ENCODE measurements at regions not wholly inside any gene's neighbourhood (a gene's known extent, or its start where the extent isn't known, plus 50 kb on each side); places are given as distances from the start of the nearest gene placed in this dataset.

DNA sequence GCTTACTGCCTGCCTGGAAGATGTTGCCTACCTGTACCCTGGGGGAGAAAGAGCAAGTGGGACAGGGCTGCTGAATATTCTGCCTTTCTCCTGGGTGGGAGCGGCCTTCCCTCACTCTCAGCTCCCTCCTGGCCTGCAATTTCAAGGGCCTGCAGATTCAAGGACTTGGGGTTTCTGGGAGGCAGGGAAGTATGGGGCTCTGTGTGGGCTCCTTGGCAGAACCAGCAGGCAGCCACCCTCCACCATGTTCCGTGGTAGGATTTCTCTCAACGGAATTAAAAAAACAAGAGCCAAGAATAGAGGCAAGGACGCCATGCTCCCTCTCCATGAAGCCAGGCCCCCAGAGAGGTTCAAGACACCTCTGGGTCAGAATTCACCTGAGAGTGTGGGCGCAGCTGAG is 127.7 kb downstream of the NAV1 start:
- TF ChIP-seq, protein P1, sequence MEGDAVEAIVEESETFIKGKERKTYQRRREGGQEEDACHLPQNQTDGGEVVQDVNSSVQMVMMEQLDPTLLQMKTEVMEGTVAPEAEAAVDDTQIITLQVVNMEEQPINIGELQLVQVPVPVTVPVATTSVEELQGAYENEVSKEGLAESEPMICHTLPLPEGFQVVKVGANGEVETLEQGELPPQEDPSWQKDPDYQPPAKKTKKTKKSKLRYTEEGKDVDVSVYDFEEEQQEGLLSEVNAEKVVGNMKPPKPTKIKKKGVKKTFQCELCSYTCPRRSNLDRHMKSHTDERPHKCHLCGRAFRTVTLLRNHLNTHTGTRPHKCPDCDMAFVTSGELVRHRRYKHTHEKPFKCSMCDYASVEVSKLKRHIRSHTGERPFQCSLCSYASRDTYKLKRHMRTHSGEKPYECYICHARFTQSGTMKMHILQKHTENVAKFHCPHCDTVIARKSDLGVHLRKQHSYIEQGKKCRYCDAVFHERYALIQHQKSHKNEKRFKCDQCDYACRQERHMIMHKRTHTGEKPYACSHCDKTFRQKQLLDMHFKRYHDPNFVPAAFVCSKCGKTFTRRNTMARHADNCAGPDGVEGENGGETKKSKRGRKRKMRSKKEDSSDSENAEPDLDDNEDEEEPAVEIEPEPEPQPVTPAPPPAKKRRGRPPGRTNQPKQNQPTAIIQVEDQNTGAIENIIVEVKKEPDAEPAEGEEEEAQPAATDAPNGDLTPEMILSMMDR (IDR thresholded peaks at IDR 0.05; ENCODE audit: insufficient read depth, low read depth, low read length, missing control alignments): no peak
- no peak overlapping the region for H3K4me3 ChIP-seq (ENCODE audit: low read length)
- DNase-seq (ENCODE audit: low read depth): no peak

DNA sequence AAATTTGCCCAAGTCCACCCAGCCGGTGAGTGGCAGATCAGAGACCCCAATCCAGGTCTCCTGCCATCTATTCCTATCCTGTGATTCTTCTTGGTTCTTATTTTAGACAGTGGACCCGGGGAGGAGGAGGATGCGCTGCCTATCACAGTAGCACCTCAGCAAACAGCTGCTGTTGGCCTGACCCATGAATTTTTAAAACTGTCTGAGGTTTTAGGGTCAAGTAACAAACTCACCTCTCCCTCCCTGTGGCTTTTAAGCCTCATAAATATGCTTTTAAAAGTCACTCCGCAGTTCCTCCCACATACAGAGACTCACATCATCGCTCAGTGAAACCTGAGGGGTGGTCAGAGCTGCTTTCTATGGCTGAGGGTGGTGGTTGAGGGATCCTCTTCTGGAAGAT is 128.6 kb downstream of the NAV1 start:
- DNase-seq (ENCODE audit: low read depth): no peak
- no peak overlapping the region for H3K4me3 ChIP-seq (ENCODE audit: low read length)
- TF ChIP-seq, protein P1 (IDR thresholded peaks at IDR 0.05; ENCODE audit: insufficient read depth, low read depth, low read length, missing control alignments): no peak

DNA sequence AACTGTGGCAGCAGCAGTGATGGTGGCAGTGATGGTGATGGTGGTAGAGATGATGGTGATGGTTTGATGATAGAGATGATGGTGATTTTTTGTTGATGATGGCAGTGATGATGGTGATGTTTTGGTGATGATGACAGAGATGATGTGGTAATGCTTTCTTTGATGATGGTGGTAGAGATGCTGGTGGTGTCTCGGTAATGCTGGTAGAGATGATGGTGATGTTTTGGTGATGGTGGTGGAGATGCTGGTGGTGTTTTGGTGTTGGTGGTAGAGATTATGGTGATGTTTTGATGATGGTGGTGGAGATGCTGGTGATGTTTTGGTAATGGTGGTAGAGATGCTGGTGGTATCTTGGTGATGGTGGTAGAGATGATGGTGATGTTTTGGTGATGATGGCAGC is 131.6 kb downstream of the NAV1 start:
- DNase-seq (ENCODE audit: low read depth): no peak
- TF ChIP-seq, protein P1 (IDR thresholded peaks at IDR 0.05; ENCODE audit: insufficient read depth, low read depth, low read length, missing control alignments): no peak

DNA sequence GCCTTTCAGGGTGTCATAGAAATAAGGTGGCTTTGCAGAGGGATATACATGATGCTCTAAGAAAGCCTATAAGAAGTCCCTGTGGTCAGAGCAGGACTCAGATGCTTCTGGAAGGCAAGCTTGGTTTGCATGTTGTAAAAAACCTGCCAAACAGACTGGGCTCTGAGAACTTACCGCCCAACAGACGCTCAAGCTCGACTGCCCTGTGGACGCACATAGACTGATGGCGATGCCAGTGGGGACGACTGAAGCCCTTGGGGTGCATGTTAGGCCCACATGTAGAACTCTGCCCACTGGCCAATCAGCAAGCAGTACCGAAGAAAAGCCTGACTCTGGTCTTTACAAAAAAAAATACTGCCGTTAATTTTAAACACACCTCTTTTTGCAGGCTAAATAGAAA is 133.8 kb downstream of the NAV1 start:
- TF ChIP-seq, protein P1 (IDR thresholded peaks at IDR 0.05; ENCODE audit: insufficient read depth, low read depth, low read length, missing control alignments): no peak
- no peak for DNase-seq (ENCODE audit: low read depth)
- H3K4me3 ChIP-seq (ENCODE audit: low read length): no peak overlapping the region

More for the DNA sequence above, 131.6 kb downstream of the NAV1 start:
- H3K4me3 ChIP-seq (ENCODE audit: low read length): no peak overlapping the region

DNA sequence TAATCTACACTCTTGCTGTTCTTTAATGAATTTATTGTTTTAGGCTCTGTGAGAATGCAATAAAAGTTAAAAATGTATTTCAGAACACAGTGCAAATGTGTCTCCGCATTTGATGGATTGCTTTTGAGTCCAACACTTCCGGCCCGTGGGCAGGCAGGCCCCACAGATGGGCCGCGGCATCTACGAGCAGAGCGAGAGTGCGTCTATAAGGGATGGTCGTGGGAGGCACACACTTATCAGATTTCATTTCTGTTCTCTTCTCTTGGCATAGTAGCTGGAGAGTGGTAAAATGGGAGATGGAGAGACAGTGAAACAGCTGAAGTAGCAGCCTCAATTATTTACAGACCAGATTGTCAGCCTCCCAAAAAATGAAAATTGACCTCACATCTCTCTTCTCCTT is 134.2 kb downstream of the NAV1 start:
- TF ChIP-seq, protein P1 (IDR thresholded peaks at IDR 0.05; ENCODE audit: insufficient read depth, low read depth, low read length, missing control alignments): no peak
- DNase-seq (ENCODE audit: low read depth): no peak
- H3K4me3 ChIP-seq (ENCODE audit: low read length): no peak overlapping the region

DNA sequence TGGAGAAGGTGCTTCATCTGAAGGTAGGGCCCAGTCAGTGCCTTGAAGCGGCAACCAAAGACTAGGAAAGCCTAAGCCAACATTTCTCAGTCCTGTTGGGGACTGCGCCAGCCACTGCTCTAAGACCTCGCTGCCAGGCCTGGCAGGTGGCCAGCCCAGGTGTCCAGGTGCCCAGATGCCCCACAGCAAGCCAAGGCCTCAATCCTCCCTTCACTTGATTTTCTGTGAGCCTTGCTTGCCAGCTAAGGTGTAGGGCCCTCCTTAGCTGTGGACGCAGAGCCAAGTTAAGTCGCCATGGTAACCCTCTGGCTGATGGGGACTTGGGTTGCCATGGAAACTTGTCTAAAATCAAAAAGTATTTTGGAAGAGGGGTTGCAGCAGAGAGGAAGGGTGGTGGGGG is 135.0 kb downstream of the NAV1 start:
- H3K4me3 ChIP-seq (ENCODE audit: low read length): no peak overlapping the region
- TF ChIP-seq, protein P1 (IDR thresholded peaks at IDR 0.05; ENCODE audit: insufficient read depth, low read depth, low read length, missing control alignments): no peak
- no peak for DNase-seq (ENCODE audit: low read depth)

DNA sequence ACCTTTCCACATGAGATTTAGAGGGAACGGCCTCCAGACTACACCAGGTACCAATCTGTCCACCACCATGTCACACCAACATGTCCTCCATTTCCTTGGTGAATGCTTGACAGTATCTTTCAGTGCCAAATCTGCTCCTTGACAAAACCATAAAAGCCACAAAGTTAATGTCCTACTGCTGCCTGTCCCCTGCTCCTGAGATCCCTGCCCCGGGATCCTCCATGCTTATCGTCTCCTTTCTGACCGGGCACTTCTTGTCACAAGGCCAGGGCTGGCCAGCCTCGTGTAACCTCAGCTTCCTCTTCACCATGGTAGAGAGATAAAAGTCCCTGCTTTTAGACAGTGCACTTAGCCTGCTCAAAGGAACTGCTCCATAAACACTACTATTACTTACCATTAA is 136.2 kb downstream of the NAV1 start:
- no peak overlapping the region for H3K4me3 ChIP-seq (ENCODE audit: low read length)
- DNase-seq (ENCODE audit: low read depth): no peak
- TF ChIP-seq, protein P1 (IDR thresholded peaks at IDR 0.05; ENCODE audit: insufficient read depth, low read depth, low read length, missing control alignments): no peak
